ENCODE measurements at regions not wholly inside any gene's neighbourhood (a gene's known extent, or its start where the extent isn't known, plus 50 kb on each side); places are given as distances from the start of the nearest gene placed in this dataset.

DNA sequence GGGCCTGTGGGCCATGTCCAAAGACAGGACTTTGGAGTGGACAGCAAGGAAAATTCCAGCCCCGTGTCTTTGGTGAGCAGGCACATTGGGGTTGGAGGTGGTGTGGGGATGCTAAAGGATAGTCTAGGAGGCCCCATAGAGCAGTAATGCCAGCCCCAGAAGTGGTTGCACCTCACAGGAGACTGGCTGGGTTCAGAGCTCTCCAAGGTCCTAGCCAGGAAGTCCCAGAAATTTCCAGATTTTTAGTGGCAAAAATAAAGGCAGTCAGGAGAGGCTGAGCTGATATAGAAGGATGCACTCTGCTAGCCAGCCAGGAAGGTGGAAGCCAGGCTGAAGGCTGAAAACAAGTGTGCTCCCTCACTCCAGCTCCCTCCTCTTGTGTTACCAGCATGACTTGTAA is 144.0 kb upstream of the KCND3 start:
- H3K27ac Mint-ChIP-seq: no peak overlapping the region
- no peaks in the 10 kb centered on the region for H3K36me3 ChIP-seq (ENCODE audit: insufficient read depth)
- TF ChIP-seq, protein P1, sequence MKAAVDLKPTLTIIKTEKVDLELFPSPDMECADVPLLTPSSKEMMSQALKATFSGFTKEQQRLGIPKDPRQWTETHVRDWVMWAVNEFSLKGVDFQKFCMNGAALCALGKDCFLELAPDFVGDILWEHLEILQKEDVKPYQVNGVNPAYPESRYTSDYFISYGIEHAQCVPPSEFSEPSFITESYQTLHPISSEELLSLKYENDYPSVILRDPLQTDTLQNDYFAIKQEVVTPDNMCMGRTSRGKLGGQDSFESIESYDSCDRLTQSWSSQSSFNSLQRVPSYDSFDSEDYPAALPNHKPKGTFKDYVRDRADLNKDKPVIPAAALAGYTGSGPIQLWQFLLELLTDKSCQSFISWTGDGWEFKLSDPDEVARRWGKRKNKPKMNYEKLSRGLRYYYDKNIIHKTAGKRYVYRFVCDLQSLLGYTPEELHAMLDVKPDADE (IDR thresholded peaks at IDR 0.05): no peak
- TF ChIP-seq EZH2 (IDR thresholded peaks at IDR 0.05; ENCODE audit: low read depth, unreplicated experiment) (no peak), REST (IDR thresholded peaks at IDR 0.05; ENCODE audit: unreplicated experiment) (peak; percentile 59), NANOG (IDR thresholded peaks at IDR 0.05; ENCODE audit: borderline replicate concordance) (no peak), STAT1 (IDR thresholded peaks at IDR 0.05; ENCODE audit: unreplicated experiment) (no peak), JUNB (IDR thresholded peaks at IDR 0.05; ENCODE audit: unreplicated experiment) (no peak), ZNF331 (CRISPR knock-in tag; IDR thresholded peaks at IDR 0.05; ENCODE audit: low read depth) (no peak), POLR2AphosphoS5 (IDR thresholded peaks at IDR 0.05; ENCODE audit: low read depth) (no peak)
- TF ChIP-seq, protein P2, sequence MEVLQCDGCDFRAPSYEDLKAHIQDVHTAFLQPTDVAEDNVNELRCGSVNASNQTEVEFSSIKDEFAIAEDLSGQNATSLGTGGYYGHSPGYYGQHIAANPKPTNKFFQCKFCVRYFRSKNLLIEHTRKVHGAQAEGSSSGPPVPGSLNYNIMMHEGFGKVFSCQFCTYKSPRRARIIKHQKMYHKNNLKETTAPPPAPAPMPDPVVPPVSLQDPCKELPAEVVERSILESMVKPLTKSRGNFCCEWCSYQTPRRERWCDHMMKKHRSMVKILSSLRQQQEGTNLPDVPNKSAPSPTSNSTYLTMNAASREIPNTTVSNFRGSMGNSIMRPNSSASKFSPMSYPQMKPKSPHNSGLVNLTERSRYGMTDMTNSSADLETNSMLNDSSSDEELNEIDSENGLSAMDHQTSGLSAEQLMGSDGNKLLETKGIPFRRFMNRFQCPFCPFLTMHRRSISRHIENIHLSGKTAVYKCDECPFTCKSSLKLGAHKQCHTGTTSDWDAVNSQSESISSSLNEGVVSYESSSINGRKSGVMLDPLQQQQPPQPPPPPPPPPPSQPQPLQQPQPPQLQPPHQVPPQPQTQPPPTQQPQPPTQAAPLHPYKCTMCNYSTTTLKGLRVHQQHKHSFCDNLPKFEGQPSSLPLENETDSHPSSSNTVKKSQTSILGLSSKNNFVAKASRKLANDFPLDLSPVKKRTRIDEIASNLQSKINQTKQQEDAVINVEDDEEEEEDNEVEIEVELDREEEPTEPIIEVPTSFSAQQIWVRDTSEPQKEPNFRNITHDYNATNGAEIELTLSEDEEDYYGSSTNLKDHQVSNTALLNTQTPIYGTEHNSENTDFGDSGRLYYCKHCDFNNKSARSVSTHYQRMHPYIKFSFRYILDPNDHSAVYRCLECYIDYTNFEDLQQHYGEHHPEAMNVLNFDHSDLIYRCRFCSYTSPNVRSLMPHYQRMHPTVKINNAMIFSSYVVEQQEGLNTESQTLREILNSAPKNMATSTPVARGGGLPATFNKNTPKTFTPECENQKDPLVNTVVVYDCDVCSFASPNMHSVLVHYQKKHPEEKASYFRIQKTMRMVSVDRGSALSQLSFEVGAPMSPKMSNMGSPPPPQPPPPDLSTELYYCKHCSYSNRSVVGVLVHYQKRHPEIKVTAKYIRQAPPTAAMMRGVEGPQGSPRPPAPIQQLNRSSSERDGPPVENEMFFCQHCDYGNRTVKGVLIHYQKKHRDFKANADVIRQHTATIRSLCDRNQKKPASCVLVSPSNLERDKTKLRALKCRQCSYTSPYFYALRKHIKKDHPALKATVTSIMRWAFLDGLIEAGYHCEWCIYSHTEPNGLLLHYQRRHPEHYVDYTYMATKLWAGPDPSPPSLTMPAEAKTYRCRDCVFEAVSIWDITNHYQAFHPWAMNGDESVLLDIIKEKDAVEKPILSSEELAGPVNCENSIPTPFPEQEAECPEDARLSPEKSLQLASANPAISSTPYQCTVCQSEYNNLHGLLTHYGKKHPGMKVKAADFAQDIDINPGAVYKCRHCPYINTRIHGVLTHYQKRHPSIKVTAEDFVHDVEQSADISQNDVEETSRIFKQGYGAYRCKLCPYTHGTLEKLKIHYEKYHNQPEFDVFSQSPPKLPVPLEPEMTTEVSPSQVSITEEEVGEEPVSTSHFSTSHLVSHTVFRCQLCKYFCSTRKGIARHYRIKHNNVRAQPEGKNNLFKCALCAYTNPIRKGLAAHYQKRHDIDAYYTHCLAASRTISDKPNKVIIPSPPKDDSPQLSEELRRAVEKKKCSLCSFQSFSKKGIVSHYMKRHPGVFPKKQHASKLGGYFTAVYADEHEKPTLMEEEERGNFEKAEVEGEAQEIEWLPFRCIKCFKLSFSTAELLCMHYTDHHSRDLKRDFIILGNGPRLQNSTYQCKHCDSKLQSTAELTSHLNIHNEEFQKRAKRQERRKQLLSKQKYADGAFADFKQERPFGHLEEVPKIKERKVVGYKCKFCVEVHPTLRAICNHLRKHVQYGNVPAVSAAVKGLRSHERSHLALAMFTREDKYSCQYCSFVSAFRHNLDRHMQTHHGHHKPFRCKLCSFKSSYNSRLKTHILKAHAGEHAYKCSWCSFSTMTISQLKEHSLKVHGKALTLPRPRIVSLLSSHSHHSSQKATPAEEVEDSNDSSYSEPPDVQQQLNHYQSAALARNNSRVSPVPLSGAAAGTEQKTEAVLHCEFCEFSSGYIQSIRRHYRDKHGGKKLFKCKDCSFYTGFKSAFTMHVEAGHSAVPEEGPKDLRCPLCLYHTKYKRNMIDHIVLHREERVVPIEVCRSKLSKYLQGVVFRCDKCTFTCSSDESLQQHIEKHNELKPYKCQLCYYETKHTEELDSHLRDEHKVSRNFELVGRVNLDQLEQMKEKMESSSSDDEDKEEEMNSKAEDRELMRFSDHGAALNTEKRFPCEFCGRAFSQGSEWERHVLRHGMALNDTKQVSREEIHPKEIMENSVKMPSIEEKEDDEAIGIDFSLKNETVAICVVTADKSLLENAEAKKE (CRISPR knock-in tag; IDR thresholded peaks at IDR 0.05): no peak
- ATAC-seq: no peak; the same call in 2 of the 3 replicates
- no peaks in the 10 kb centered on the region for H3F3A ChIP-seq (replicated peaks; ENCODE audit: low read depth)
- H3K4me1 Mint-ChIP-seq: no peaks in the 10 kb centered on the region
- DNase-seq (ENCODE audit: low spot score): peak; percentile 5
- H3K36me3 Mint-ChIP-seq (ENCODE audit: low read depth): no peaks in the 10 kb centered on the region
- H3K79me2 ChIP-seq (replicated peaks; ENCODE audit: insufficient read depth): no peaks in the 10 kb centered on the region
- no peak overlapping the region for H3K4me2 ChIP-seq
- H3K9me2 ChIP-seq (ENCODE audit: insufficient read depth): peaks cover 7% of the 10 kb centered on the region; the same call in 1 of the 2 replicates
- H3K27me3 Mint-ChIP-seq (ENCODE audit: insufficient read depth, low read depth, poor library complexity): peaks cover 3% of the 10 kb centered on the region
- H3K4me3 ChIP-seq: no peak overlapping the region
- H2AFZ ChIP-seq: no peak overlapping the region
- H3K4me1 ChIP-seq (ENCODE audit: insufficient read depth): no peaks in the 10 kb centered on the region
- no peaks in the 10 kb centered on the region for H3K9me3 Mint-ChIP-seq
- no peak overlapping the region for H3K27ac ChIP-seq (ENCODE audit: low read depth)
- H3K4me3 Mint-ChIP-seq: no peak overlapping the region
- H3K27me3 ChIP-seq (ENCODE audit: insufficient read depth): no peaks in the 10 kb centered on the region
- H4K20me1 ChIP-seq (replicated peaks; ENCODE audit: insufficient read depth): no peaks in the 10 kb centered on the region
